HCEC 1CT (cell line): ENCODE measurements at regions not wholly inside any gene's neighbourhood (a gene's known extent, or its start where the extent isn't known, plus 50 kb on each side); places are given as distances from the start of the nearest gene placed in this dataset.

ENCODE experiments used
- DNase-seq: peaks from one replicate; pipeline ENCODE4 v3.0.0-alpha.2; 2017

- DNase-seq: no peak
Measured at GRCh38 chrX:137483554-137483953, 82.4 kb upstream of the ZIC3 start.

DNA sequence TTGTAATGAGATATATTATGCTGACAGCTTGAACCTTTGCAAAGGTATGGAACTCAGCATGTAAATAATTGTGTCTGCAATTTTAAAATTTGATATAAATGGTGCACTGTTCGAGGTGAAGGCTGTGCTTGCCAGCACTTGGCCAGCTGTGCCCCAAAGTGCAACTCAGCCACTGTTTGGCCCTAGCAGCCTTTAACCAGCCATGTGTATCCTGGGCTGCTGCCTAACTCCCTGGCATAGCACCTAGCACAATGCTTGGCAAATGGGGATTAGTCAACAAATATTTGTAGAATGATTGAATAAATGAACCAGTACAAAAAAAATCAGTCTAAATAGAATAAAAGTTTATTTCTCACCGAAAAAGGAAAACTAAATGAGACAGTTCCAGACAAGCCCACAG is 83.8 kb upstream of the ZIC3 start:
- DNase-seq: no peak

DNA sequence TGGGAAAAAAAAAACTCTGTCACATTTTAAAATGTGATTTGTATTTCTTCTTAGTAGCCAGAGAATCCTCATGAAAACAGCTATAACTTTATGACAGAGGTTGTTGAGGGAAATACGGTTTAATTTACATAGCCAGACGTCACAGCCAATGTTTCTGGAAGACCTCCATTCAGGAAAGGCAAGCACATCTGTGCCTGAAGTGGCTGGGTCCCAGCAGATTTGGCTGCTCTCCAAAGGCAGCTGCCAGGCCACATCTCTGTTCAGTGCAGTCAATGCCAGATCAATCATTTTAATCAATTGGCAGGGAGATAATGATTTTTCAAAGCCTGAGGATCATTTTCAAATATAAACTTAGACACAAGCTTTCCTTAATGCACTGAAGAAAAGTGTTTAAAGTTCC is 86.5 kb upstream of the ZIC3 start:
- DNase-seq: no peak

GRCh38 chrX:137441711-137442110 is 124.2 kb upstream of the ZIC3 start:
- no peak for DNase-seq

- no peak for DNase-seq
Measured at GRCh38 chrX:137432609-137433008, 133.3 kb upstream of the ZIC3 start.

- DNase-seq: no peak
Measured at GRCh38 chrX:137431693-137432488, 134.0 kb upstream of the ZIC3 start.

DNA sequence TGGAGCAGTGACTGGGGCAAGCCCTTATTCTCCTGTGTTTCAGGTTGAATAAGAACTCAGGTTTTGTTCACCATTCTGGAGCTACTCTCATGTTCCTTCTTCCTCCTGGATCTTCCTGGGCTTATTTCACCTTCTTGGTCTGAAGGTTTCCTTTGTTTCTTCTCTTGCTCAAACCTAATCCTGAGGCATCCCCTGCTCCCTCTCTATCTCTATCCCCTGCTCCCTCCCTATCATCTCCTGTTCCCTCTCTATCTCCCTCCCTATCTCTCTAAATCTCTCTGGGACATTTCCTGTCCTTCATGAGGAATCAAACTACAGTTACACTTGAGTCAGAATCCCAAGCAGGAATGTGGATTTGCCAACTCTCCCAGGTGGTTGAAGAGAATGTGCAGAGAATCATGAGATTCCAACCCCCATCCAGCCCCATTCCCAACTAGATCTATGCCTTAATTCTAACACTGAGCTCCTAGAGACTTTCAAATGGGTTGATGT is 134.9 kb upstream of the ZIC3 start:
- no peak for DNase-seq

DNA sequence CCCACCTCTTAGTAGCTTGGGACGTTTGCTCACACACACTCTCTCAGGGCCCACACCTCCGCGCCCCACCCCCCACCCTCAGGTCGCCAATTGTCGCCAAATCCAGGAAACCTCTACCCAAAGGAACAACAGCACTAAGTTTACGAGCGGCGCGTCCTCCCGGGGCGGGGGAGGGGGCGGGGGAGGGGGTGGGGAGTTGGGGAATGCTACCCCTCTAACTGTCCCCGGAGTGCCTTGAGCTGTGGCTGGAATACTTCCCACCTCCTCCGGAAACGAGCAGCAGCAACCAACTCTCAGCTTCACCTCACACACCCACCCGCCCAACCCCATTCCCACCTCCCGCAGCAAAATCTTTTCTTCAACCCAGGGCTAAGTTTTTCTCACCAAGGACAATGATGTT is 135.6 kb upstream of the ZIC3 start:
- DNase-seq: no peak

DNA sequence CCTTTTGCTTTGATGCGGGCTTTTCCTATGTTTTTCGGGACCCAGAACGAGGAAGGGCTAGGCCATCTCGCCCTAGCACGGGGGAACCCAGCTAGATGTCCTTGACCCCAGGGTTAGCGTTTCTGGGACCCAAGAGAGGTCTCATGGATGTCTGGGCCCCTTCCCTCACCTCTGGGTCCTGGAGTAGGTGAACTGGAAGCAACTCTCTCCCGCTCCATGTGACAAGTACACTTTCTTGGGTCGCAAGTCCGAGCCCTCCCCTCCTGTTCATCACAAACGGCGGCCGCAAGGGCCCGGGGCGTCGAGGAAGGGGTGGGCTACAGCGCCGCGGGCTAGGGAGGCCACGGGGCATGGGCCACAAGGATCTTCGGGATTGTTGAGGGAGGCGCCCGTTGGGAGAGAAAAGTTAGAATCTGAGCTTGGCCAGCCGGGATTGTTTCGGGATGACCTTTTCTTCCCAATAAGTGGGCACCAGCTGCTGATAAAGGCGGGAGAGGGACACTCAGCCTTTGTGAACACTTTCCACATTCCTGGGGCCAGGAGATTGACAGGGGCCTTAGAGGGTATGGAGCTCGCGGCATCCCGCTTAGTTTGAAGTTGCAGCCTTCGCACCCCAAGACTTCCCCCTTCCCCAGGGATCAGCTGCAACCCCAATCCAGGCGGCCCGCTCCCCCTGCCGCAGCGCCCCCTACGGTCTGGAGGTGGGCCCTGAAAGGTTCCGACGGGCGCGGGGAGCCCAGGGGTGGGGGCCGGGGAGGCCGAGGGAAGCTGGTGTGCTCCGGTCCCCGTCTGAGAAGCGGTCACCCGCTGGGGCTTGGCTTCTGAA is 136.9 kb upstream of the ZIC3 start:
- no peak for DNase-seq

- no peak for DNase-seq
Measured at GRCh38 chrX:137428221-137428661, 137.7 kb upstream of the ZIC3 start.

DNA sequence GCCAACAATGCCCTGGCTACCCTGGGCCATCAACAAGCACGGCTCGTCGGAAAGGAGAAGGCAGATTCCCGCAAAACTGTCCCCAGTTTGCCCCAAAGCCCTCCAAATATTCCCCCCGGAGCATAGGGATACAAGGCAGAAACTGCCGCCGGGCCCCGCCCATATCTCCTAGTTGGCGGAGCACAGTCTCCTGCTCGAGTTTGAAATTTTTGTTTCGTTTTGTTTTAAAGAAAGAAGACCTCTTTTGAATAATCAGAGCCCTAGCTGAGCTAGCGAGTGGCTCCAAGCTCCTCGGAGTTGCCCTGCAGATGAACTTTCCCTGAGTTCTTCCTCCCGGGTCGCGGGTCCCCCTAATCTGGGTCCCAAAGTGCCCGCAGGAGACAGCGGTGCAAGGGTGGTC is 138.1 kb upstream of the ZIC3 start:
- DNase-seq: no peak

DNA sequence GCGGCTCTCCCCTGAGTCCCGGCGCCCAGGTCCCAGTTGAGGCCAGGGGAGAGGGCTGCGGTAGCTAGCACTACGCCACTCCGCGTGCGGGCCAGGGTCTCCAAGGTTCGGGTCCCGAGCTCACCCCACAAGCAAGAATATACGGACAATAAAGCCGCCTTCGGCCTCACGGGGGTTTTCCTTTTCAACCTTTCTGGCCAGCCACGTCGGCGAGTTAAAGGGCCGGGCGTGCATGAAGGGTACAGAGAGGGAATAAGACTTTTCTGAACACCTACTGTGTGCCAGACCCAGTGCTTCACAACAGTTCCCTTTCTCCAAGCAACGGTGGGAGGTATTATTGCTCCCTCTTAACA is 138.5 kb upstream of the ZIC3 start:
- DNase-seq: no peak

DNA sequence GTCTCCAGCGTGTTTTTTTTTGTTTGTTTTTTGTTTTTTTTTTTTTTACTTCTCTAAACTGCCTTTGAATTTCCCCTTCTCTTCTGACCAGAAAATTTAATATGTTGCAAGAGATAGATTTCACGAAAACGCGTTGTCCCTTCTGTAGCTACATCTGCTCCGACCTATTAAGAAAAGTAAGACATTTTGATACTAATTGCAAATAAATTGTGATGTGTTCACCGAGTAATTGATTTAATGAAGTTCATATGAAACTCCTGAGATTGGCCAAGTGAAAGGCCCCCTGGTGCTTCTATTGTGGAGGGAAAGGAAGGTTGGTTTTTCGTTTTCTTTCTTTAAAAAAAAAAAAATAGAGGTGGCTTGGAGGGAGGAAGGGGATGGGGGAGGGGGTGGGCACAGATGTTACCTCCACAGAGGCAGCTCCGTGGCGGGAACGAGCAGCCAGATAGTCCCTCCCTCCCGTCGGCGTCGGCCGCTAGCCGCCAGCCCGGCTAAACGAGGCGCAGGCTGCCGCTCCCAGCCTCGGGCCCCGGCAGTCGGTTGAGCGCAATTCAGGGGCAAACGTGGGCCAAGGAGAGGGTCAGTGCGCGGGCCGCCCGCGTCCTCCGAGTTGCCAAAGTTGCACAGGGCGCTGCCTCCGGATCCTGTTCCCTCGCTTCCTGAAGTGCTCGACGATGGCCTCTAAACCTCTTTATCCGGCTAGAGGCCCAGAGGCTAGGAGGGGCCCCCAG is 139.1 kb upstream of the ZIC3 start:
- no peak for DNase-seq

GRCh38 chrX:137425986-137426385 is 139.9 kb upstream of the ZIC3 start:
- no peak for DNase-seq

DNA sequence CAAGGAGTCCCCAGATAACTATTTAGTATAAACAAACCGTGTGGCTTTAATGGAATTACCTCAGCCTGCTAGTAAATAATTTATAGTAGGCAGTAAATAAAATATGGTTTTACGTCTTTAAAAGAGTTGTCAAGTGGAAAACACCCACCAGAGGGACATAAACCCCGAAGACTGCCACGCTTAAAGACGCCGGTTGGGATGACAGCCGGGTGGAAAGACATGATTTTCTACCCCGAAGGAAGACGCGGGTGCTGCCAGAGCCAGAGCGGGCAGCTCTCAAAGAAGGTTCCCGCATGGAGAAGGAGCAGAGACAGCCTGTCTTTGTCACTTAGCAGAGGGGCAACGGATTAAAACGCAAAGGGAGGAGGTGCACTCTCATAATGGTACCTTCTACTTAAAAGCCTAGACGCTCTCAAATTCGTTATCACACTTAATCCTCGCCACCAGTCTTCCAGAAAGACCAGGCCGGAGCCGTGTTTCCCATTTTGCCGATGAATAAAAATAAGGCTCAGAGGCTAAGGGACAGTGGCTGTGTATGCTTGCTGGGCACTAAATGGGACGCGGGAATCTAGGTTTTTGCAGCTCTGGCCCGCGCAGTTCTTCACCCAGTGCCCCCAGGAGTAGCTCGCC is 140.5 kb upstream of the ZIC3 start:
- no peak for DNase-seq

DNA sequence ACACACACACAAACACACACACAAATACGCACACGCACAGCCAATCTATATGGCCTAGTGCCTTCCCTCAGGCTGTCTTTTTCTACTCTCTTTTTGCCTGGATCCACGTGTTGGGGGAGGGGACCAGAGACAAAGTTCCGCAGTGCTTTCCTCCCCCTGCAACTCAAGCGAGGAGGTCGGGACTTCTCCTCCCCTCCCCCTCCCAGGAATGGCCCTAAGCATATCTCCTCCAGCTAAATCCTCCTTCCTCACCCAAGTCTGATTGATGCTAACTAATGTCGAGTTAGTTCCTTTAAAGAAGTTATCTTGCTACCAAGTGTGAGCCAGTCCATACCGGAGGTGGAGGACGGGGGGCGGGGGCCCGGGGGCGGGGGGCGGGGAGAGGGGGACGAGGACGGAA is 141.2 kb upstream of the ZIC3 start:
- no peak for DNase-seq

DNA sequence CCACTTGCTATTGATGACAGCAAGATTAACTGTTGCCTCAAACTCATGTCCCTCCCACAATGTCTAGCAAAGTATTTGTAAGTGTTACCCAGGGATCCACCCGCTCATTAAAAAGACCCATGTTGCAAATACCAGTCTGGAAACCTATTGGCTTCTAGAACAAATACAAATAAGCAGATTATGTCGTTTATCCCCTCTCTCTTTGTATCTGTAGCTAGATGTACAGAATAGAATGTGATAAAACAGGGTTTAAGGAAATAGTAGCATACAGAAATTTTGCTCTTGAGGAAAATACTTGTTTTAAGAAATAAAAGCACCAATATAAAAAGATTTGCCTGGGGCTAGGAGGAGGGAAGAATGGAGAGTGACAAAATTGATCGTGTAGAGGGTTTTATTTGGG is 142.7 kb upstream of the ZIC3 start:
- DNase-seq: no peak

GRCh38 chrX:137418086-137418485 is 147.8 kb upstream of the ZIC3 start:
- no peak for DNase-seq

- DNase-seq: no peak
Measured at GRCh38 chrX:137413190-137413589, 152.7 kb upstream of the ZIC3 start.

- DNase-seq: no peak
Measured at GRCh38 chrX:137405449-137406140, 160.3 kb upstream of the ZIC3 start.

DNA sequence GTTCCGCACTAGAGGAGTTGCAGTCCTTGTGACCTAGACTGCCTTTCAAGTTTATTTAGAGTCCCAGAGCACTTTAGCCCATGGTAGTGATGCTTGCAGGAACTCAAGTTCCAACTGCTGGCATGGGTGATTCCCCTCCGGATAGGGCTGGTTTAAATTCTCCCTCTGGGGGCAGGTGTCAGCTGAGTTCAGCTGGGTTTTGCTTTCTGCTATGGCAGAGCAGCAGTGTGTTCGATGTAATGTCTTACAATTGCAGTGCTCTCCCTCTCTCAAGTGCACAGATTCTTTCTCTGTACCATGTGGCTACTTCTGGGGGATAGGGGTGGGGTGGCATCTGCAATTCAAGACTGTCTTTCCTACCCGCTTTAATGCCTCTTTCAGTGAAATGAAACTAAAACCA is 164.8 kb upstream of the ZIC3 start:
- DNase-seq: no peak

GRCh38 chrX:137387646-137388045 is 178.3 kb upstream of the ZIC3 start:
- no peak for DNase-seq
